ENCODE measurements at regions not wholly inside any gene's neighbourhood (a gene's known extent, or its start where the extent isn't known, plus 50 kb on each side); places are given as distances from the start of the nearest gene placed in this dataset.

- intact Hi-C loops (cut with DNase I; ENCODE audit: low total_unique reads): no loop called here
- TF ChIP-seq CTCF (IDR thresholded peaks at IDR 0.05) (no peak), POLR2A (IDR thresholded peaks at IDR 0.05) (no peak)
- 81 to 82% methylated on average over 2 of the region's 2 CpGs for WGBS, 2 donors
- no peak for DNase-seq (ENCODE audit: low spot score in 2 of 2)
- no peak overlapping the region for H3K4me3 ChIP-seq (ENCODE audit: low read depth, poor library complexity, severe bottlenecking)
These were observed 311.8 kb upstream of the ATP2B1 start for GRCh38 chr12:90020436-90020835.

- 62% methylated on average over 1 of the region's 1 CpG for WGBS, 2 donors
- intact Hi-C loops (cut with DNase I; ENCODE audit: low total_unique reads): no loop called here
- no peak for DNase-seq (ENCODE audit: low spot score in 2 of 2)
- TF ChIP-seq CTCF (IDR thresholded peaks at IDR 0.05) (no peak), POLR2A (IDR thresholded peaks at IDR 0.05) (no peak)
- no peak overlapping the region for H3K4me3 ChIP-seq (ENCODE audit: low read depth, poor library complexity, severe bottlenecking)
These were observed 311.4 kb upstream of the ATP2B1 start for GRCh38 chr12:90020014-90020413.

- TF ChIP-seq CTCF (IDR thresholded peaks at IDR 0.05) (no peak), POLR2A (IDR thresholded peaks at IDR 0.05) (no peak)
- no peak for DNase-seq (ENCODE audit: low spot score in 2 of 2)
- 75 to 90% methylated on average over 2 of the region's 2 CpGs for WGBS, 2 donors
- H3K4me3 ChIP-seq (ENCODE audit: low read depth, poor library complexity, severe bottlenecking): no peak overlapping the region
- intact Hi-C loops (cut with DNase I; ENCODE audit: low total_unique reads): no loop called here
These were observed 308.7 kb upstream of the ATP2B1 start for GRCh38 chr12:90017316-90017715.

- 56 to 74% methylated on average over 1 of the region's 1 CpG for WGBS, 2 donors
- TF ChIP-seq CTCF (IDR thresholded peaks at IDR 0.05) (no peak), POLR2A (IDR thresholded peaks at IDR 0.05) (no peak)
- no peak for DNase-seq (ENCODE audit: low spot score in 2 of 2)
- no peak overlapping the region for H3K4me3 ChIP-seq (ENCODE audit: low read depth, poor library complexity, severe bottlenecking)
- intact Hi-C loops (cut with DNase I; ENCODE audit: low total_unique reads): no loop called here
These were observed 306.6 kb upstream of the ATP2B1 start for GRCh38 chr12:90015228-90015627.

- no peak overlapping the region for H3K4me3 ChIP-seq (ENCODE audit: low read depth, poor library complexity, severe bottlenecking)
- intact Hi-C loops (cut with DNase I; ENCODE audit: low total_unique reads): no loop called here
- no peak for TF ChIP-seq CTCF (IDR thresholded peaks at IDR 0.05)
- no peak for TF ChIP-seq POLR2A (IDR thresholded peaks at IDR 0.05)
- no peak for DNase-seq (ENCODE audit: low spot score in 2 of 2)
These were observed 304.8 kb upstream of the ATP2B1 start for GRCh38 chr12:90013409-90013808.

GRCh38 chr12:90010089-90010488, 301.5 kb upstream of the ATP2B1 start:
- no peak for TF ChIP-seq POLR2A (IDR thresholded peaks at IDR 0.05)
- TF ChIP-seq CTCF (IDR thresholded peaks at IDR 0.05): no peak
- no peak for DNase-seq (ENCODE audit: low spot score in 2 of 2)
- H3K4me3 ChIP-seq (ENCODE audit: low read depth, poor library complexity, severe bottlenecking): no peak overlapping the region
- 89 to 94% methylated on average over 3 of the region's 3 CpGs for WGBS, 2 donors
- intact Hi-C loops (cut with DNase I; ENCODE audit: low total_unique reads): no loop called here
